Brain pericyte (primary cell): ENCODE measurements at regions not wholly inside any gene's neighbourhood (a gene's known extent, or its start where the extent isn't known, plus 50 kb on each side); places are given as distances from the start of the nearest gene placed in this dataset.

Experiments
- DNase-seq: peaks from one replicate; pipeline ENCODE4 v3.0.0-alpha.2; 2012; ENCODE audit warnings: low read depth, low spot score

DNA sequence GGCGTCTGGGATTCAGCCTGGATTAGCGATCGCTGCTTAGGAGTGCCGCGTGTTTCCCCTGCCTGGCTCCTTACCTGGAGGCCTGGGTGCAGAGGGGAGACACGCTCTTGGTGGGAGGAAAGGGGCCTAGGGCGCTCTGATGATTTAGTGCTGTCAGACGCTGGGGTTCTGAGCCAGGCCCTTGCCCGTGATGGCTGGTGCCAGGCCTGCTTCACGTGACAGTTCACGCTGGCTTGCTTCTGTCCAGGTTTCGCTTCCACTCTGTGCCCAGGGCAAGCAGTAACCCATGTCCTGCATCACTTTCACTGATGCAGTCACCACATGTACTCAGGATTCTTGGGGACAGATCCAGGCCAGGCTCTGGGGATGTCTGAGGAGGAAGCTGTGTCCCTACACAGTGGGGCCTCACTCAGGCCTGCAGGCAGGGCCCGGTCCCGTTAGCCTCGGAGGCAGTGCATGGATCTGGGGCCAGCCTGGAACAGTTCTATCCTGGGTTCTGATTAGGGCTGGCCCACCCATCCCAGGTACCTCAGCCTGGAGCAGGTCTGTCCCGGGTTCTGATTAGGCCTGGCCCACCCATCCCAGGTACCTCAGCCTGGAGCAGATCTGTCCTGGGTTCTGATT, 1220.9 kb downstream of the BRD1 start:
- DNase-seq = no peak

DNA sequence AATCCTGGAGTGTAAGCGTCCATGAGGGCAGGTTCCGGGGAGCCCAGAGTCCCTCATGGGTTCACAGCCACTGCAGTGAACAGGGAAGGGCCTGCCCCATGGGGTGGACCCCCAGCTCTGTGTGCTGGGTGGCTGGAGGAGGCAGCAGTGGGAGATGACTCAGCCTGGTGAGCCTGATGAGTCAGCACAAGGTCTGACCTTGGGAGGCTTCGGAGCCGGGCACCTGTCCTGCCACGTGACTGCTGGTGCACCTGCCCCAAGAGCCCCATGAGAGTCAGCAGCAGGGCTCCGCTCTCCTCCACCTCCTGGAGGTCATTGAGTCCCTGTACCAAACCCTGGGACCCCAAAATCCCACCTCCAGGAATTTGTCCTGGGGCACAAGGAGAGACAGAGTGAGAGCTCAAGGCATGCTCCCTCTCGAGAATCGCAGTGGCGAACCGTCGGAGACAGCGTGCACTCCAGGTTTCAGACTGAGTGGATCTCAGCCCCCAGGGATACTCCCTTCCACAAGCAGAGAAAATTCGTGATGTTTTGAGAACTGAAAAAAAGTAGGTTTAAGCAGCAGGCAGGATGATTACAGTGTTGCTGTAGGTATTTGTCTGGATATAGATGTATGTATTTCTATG, 1221.7 kb downstream of the BRD1 start:
- DNase-seq = no peak

DNA sequence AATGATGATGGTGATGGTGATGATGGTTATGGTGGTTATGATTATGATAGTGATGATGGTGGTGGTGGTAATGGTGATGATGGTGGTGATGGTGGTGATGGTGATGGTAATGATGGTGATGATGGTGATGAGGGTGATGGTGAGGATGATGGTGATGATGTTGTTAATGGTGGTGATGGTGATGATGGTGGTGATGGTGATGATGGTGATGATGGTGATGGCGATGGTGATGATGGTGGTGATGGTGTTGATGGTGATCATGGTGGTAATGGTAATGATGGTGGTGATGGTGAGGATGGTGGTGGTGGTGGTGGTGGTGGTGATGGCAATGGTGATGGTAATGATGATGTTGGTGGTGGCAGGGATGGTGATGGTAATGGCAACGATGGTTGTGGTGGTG, 1222.5 kb downstream of the BRD1 start:
- no peak for DNase-seq

DNA sequence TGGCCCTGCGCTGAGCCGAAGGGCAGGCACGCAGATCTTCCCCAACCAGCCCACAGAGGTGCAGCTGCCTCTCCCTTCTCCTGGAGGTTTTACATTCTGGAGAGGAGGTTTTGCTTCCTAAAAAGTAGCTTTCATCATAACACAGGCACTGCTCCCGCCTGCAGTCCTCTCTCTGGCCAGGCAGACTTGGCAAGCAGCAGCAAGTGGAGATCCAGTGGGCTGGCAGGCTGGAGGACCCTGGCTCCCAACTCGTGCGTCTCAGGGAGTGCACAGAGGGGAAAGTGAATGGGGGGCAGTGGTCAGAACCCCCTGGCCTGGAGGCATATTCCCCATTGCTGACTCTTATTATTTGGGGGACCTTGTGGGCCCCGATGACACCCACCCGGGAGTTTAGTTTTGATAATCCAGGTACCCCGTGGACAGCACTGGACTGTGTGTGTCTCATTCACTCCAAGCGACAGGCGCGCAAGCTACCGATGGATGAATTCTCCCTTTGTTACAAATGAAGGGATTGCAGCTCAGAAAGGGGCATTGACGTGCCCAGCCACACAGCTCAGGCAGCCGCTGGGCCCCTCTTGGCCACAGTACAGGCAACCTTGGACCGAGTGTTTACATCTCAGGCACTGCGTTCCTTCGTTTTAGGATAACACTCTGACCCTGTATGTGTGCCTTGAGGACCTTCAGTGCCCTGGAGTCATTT, 1223.9 kb downstream of the BRD1 start:
- no peak for DNase-seq

DNA sequence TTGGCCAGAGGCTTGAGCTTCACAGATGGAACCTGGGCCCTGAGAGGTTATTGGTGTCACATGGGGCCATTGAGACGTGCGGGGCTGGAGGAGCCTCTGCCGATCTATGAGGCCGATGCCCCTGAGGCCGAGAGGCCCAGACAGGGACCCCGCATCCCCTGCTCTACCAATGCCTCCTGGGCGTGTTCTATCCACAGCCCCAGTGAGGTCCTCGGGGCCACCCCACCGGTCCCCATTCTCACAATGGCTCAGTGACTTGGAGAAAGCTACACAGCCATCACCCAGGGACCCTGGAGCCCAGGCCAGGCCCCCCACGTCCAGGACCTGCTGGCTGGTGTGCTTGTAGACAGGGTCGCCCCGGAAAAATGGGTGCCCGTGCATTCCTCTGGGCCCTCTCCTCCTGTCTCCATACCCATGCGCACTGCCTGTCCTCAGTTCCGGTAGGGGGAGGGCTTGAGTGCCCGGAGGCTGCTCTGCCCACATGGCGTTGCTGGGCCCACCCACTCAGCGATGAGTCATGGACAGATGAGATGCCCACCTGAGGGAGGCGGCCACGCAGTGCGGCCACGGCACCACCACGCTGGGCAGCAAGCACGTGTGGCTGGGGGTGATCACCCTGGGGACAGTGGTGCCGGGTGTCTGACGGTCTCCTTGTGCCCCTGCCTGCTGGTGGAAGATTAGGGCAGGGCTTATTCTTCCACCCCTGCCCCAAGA, 1224.7 kb downstream of the BRD1 start:
- DNase-seq = no peak

DNA sequence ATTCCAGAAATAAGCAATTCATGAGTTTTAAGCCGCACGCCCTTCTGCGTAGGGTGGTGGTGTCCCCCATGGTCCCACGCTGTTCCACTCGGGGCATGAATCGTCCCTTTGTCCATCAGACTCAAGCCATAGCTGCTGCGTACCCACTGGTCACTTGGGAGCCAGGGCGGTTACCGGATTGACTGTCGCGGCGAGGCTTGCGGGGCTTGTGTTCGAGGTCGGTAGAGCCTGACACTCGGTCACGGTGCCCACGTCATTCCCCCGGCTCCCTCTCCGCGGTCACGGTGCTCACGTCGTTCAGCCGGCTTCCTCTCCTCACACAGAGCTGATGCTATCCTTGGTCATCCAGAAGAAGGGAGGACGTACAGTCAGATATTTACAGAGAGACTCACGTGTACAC, 1227.0 kb downstream of the BRD1 start:
- no peak for DNase-seq

DNA sequence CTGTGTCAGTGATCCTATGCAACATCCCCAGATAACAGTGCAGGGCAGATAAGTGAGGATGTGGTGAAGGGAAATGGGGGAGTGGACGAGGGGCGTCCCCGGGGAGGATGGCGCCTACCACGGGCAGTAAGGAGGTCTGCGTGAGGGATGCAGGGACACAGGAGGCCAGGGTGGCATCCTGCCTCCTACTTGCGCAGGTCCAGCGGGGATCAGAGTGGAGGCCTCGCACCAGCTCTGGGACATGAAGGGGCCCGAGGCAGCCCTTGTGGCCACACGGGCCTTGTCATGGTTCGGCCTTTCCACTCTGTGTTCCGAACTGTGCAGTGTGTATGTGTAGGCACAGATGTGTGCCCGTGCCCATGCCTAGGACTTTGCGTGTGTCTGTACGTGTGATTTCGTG, 1227.5 kb downstream of the BRD1 start:
- no peak for DNase-seq

DNA sequence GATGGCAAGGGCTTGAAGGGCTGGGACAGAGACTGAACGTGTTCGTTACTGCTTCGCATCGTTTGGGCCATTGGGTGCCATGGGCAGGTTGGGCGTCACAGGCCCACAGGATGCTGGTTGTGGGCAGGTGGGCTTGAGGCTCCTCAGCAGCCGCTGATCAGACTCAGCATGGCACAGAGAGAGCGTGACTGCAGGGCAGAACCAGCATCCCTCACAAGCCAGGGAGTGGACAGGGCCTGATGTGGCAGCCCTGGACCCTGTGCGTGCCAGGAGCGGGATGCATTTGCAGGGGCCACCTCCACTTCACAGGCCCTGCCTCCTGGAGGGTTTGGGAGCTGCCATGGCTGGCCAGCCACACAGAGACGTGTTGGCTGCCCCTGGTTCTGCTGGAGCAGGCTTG, 1228.3 kb downstream of the BRD1 start:
- DNase-seq = no peak

DNA sequence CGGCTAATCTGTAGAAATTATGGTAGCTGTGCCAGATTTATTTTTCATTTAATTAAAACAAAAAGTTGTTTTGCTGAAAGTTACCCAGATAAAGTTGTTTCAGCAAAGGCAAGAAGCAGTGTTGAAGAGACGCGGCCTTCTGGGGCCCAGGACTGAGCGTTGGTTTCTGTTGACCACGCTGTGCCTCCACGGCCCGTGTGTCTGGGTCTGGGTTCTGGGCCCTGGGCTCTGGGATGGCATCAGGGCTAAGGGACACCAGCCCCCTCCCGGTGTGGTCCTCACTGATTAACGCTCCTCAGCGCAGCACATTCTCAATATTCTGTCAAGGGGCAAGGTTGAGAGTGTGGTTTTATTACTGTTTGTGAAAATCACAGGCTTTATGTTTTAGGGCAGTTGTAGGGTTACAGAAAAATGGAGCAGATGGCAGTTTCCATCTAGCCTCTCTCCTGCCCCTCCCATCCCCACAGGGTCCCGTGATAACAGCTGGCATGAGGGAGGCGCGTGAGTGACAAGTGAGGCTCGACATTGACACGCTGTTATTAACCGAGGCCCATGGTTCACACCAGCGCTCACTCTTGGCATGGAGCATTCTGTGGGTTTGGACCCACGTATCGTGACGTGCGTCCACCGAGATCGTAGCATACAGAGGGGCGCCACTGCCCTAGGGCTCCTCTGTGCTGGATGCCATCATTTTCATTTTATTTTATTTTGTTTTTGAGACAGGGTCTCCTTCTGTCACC, 1231.4 kb downstream of the BRD1 start:
- no peak for DNase-seq

DNA sequence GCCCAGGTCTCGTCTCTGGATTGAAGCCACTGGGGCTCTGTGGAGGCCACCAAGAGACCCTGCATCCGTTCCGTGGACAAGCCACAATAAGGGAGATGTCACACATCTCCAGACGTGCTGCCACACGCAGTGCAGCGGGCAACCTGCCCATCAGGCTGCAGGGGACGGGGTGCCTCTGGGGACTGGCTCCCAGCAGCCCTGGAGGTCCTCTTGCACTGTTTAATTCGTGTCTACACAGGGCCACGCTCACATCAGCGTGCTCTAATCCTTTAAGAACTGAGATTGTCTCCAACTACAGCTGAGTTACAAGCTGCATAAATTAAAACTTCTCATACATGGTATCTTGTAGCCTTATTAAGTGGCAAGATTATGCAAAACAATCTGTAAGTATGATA, 1232.2 kb downstream of the BRD1 start:
- DNase-seq = no peak

DNA sequence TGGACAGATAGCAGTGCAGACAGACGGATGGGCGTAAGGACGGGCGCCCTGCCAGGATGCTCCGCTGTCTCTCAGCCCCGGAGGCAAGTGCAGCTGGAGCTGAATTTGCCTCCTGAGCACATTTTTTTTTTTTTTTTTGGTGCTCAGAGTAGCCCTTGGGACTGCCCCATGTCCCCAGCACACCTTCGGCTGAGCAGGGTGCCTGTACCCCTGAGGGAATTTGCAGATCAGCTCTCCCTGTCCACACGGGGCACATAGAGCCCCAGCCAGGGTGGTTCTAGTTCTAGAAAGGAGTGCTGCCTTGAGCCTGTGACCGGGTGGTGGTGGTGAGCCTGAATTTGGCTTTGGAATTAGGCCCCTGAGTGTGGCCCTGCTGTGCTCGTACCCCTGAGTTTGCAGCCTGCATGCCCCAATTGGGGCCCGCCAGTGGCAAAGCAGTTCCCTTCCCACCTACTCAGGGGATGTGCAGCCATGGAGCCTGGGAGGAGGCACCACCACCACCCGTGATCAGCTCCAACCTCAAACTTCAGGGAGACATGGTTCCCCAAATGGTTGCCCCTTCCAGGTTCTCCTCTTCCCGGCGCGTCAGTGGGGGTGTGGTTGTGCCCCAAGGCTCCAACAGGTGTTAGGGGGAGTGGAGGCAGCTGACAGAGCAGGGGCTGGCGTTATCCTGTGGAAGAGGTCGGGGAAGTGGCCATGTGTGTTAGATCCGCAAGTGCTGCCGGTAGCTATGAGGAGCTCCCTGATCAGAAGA, 1232.7 kb downstream of the BRD1 start:
- no peak for DNase-seq

DNA sequence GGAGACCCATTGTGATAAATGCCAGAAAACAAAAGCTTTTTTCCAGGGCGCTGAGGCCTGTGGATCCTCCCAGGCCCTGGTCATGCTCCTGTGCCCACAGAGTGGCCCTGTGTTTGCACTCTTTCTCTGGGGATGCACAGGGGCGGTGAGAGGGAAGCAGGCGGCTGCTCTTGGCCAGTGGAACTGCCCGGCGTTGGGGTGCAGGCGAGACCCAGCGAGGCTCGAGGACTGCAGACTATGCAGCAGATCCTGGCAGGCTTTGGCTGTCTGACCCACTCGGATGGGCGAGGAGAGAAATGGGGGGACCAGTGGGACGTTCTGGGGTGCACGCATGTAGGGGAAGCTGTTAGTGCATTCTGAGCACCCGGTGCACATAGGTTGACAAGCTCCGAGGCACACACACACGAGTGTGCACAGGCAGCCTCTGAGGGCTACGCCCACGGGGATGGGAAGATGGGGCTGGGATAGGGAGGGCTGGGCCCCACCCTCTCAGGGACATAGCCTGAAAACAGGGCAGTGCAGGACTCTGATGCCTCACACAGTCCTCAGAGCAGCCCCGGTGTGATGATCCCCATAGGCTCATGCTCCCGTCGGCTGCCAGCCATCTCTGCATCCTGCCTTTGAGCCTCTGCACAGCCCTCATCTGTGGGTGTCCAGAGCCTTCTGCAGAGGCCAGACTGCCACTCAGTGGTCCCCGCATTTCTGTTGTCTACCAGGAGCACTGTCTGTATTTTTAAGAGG, 1233.5 kb downstream of the BRD1 start:
- no peak for DNase-seq

DNA sequence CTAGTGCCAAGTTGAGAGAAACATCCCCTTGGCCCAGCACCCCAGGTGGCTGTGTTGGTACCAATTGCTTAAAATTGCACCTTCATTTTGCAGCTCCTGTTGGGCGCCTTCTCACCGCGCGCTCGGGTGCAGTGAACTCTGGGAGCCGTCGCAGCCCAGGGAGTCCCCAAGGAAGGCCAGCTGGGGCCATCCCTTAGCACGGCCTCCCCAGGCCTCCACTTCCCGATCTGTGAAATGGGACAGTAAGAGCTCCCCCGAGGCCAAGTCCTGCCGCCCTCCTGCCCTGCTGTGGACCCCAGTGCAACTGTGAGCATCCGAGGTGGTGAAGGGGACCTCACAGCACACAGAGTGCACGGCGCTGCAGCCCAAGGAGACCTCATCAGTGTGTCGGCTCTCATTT, 1234.1 kb downstream of the BRD1 start:
- DNase-seq = no peak

DNA sequence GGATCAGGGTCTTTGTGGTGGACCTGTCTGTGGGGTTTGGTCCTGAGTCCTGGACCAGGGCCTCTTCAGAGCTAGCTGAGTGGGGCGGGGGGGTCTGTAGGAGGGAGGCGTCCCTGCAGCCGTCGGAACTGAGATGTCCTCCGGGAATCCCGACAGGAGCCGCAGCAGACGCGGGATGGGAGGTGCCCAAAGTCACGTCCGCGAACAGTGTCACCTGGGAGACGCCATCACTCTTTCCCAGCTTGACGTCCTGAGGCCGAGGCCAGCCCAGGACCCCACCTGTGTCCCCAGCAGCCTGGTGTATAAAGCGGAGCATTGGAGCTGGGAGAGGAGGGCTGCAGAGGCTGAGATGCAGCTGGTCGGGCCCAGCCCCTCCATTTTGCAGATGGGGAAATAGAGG, 1234.7 kb downstream of the BRD1 start:
- no peak for DNase-seq

DNA sequence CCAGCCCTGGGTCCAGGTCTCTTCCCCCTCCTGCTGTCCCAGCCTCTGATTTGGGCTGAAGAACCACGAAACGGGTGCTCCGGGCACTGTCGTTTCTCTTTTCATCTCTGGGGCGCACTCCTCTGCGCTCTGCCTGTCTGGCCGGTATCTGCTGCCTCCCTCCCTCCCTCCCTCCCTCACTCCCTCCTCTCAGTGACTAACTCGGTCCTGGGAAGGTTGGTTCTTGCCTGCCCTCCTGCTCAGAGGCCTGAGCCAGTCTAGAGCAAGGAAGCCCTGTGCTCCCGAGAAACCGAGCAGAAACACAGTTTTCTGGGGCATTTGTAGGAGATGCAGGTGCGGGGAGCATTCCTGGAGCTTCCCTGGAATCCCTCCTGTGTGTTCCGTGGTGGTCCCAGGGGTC, 1235.2 kb downstream of the BRD1 start:
- DNase-seq = no peak

DNA sequence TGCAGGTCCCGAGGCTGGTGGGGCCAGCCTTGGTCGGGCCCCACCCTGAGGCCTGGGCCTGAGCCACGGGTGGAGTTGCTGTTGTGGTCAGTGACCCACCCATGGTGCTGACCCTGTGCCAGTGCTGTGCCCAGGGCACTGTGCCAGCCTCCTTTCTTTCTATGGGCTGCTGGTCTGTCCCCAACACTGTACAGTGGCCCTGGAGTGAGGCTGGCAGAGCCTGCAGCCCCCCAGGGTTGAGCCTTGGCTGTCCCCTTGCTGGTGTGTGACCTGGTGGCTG, 1235.7 kb downstream of the BRD1 start:
- DNase-seq = no peak

DNA sequence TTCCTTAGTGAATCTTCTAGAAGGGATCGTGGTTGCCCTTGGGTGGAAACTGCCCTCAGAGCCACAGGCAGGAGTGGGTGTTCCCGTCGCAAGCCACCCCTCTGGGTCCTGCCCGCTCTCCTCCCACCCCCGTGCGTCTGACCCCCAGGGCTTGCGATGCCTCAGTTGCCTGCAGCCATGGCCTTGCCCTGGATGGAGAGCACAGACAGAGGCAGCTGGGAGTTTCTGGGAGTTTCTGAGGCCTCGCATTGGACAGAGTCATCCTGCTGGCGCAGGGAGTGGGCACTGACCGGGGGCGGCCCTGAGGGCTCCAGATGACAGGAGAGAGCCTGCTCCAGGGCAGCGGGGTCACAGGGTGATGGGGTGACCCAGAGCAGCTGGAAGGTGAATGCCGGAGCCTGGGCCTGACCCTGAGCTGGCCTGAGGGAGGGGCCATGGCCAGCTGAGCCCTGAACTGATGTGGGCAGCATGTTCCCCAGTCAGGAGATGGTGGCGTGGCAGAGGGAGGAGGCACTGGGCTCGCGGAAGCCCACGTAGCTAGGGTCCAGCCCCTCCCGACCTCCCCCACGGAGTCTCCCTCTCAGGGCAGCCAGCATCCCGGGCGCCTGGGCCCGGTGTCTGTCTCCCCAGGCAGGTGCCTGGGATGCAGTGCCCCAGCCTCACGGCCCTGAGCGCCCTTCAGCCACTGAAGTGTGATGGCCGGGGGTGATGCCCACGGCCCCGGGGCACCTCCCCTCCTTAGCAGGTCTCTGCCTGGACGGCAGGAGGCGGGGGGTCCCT, 1236.2 kb downstream of the BRD1 start:
- DNase-seq = no peak

DNA sequence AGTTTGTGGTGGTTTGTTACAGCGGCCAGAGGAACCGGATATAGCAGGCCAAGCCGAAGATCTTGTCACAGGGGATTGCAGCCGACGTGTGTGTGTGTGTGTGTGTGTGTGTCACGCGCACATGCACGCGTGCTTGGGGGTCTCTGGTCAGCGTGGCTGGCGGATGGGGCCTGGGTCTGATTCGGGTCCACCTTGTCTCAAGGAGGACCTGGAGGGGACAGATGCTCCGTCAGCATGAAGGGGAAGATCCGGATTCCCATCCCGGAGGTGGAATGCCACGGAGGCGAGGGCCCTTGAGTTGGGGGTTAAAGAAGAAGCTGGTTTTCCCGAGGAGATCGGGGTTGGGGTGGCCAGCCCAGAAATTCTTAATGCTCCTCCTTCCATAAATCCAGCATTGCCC, 1237.8 kb downstream of the BRD1 start:
- DNase-seq = no peak

DNA sequence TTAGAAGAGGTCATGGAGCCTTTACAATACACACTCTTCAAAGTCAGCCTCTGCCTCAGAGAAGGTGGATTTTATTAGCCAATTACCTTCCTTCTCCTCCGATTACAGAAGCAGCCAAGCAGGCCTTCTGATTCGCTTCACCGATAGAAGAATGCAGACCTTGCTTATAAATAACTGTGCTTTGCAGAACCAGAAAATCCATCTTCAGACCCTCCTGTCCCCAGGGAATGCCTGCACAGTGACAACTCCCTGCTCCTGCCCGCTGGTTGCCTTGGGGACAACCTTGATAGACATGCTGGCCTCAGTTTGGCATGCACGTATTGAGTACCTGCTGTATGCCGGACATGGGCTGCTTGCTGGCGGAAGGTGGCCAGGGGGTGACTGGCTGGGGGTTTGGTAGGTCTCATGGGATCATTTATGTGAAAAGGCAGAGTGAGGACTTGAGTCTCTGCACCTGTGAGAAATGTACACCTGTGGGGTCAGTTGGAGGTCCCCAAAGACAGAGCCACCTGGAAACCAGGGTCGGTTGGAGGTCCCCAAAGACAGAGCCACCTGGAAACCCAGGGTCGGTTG, 1238.7 kb downstream of the BRD1 start:
- DNase-seq = no peak
